Breast epithelium (tissue), 3 donors: ENCODE measurements at regions not wholly inside any gene's neighbourhood (a gene's known extent, or its start where the extent isn't known, plus 50 kb on each side); places are given as distances from the start of the nearest gene placed in this dataset.

Experiments
- CTCF ChIP-seq, 3 donors: fragments of 450-650 bp; IDR thresholded peaks; one replicate each; pipeline ENCODE4 v1.5.1; 2016 to 2017; ENCODE audit warnings: antibody characterized with exemption in 3 of 3, mild to moderate bottlenecking in 3 of 3, moderate library complexity in 3 of 3
- POLR2A ChIP-seq: fragments of 450-650 bp; IDR thresholded peaks from one replicate; pipeline ENCODE4 v1.6.1; 2016; ENCODE audit warnings: antibody characterized with exemption, mild to moderate bottlenecking, moderate library complexity

- TF ChIP-seq CTCF (IDR thresholded peaks at IDR 0.05): no peak
- TF ChIP-seq POLR2A: no peak
These were observed 565.0 kb upstream of the ADGRB3 start for GRCh38 chr6:68069921-68070710.
